ENCODE measurements at regions not wholly inside any gene's neighbourhood (a gene's known extent, or its start where the extent isn't known, plus 50 kb on each side); places are given as distances from the start of the nearest gene placed in this dataset.

GRCh38 chr4:175341203-175341755, 423.1 kb downstream of the ADAM29 start:
- TF ChIP-seq, protein P1, sequence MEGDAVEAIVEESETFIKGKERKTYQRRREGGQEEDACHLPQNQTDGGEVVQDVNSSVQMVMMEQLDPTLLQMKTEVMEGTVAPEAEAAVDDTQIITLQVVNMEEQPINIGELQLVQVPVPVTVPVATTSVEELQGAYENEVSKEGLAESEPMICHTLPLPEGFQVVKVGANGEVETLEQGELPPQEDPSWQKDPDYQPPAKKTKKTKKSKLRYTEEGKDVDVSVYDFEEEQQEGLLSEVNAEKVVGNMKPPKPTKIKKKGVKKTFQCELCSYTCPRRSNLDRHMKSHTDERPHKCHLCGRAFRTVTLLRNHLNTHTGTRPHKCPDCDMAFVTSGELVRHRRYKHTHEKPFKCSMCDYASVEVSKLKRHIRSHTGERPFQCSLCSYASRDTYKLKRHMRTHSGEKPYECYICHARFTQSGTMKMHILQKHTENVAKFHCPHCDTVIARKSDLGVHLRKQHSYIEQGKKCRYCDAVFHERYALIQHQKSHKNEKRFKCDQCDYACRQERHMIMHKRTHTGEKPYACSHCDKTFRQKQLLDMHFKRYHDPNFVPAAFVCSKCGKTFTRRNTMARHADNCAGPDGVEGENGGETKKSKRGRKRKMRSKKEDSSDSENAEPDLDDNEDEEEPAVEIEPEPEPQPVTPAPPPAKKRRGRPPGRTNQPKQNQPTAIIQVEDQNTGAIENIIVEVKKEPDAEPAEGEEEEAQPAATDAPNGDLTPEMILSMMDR (conservative IDR thresholded peaks at IDR 0.05 in 1 of 2, IDR thresholded peaks at IDR 0.05 in 1 of 2; ENCODE audit: extremely low read depth in 1 of 2, insufficient read depth in 1 of 2, low read depth in 1 of 2, low read length in 2 of 2) = no peak
- no peak for TF ChIP-seq EZH2 (IDR thresholded peaks at IDR 0.05; ENCODE audit: borderline replicate concordance, low read length)
